ENCODE measurements at regions not wholly inside any gene's neighbourhood (a gene's known extent, or its start where the extent isn't known, plus 50 kb on each side); places are given as distances from the start of the nearest gene placed in this dataset.

GRCh38 chr10:10782603-10783002 lies 235.1 kb upstream of the CELF2 start:
- TF ChIP-seq CTCF (IDR thresholded peaks at IDR 0.05) (no peak), POLR2A (IDR thresholded peaks at IDR 0.05) (no peak), EP300 (IDR thresholded peaks at IDR 0.05) (no peak)
